Fibroblast of villous mesenchyme (primary cell): ENCODE measurements at regions not wholly inside any gene's neighbourhood (a gene's known extent, or its start where the extent isn't known, plus 50 kb on each side); places are given as distances from the start of the nearest gene placed in this dataset.

Experiments
- DNase-seq: peaks from one replicate; pipeline ENCODE4 v3.0.0-alpha.2; 2010; ENCODE audit warnings: low read depth
- H3K4me3 ChIP-seq: 2 replicates; pipeline ENCODE4 v1.5.1; 2011; ENCODE audit warnings: low read depth, mild to moderate bottlenecking, low read length
- TF ChIP-seq, protein P1 (sequence below): IDR thresholded peaks from 2 replicates; pipeline ENCODE4 v1.5.1; 2012; ENCODE audit warnings: low read depth, mild to moderate bottlenecking, low read length; ENCODE audit not compliant: insufficient read depth

DNA sequence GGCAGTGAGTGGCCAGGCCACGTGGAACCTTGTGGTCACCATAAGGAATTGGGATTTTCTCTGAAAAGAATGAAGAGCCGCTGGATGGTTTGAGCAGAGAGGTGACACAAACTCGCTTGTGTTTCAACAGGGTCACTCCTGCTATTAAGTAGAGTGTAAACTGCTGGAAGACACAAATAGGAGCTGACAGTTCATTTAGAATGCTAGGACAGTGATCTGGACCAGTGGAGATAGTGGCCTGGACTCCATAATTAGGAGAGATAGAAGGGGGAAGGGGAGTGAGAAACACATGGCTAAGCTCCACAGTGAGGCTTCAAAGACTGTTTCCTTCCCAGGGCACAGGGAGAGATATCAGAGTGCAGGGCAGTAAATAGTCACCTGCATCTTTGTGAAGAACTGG is 381.1 kb upstream of the ST6GAL2 start:
- TF ChIP-seq, protein P1, sequence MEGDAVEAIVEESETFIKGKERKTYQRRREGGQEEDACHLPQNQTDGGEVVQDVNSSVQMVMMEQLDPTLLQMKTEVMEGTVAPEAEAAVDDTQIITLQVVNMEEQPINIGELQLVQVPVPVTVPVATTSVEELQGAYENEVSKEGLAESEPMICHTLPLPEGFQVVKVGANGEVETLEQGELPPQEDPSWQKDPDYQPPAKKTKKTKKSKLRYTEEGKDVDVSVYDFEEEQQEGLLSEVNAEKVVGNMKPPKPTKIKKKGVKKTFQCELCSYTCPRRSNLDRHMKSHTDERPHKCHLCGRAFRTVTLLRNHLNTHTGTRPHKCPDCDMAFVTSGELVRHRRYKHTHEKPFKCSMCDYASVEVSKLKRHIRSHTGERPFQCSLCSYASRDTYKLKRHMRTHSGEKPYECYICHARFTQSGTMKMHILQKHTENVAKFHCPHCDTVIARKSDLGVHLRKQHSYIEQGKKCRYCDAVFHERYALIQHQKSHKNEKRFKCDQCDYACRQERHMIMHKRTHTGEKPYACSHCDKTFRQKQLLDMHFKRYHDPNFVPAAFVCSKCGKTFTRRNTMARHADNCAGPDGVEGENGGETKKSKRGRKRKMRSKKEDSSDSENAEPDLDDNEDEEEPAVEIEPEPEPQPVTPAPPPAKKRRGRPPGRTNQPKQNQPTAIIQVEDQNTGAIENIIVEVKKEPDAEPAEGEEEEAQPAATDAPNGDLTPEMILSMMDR = no peak
- H3K4me3 ChIP-seq = no peak overlapping the region
- no peak for DNase-seq

GRCh38 chr2:107276034-107276433 is 390.1 kb upstream of the ST6GAL2 start:
- DNase-seq = no peak
- TF ChIP-seq, protein P1 = no peak
- no peak overlapping the region for H3K4me3 ChIP-seq

- no peak overlapping the region for H3K4me3 ChIP-seq
- TF ChIP-seq, protein P1 = no peak
- no peak for DNase-seq
Measured at GRCh38 chr2:107278672-107279071, 392.7 kb upstream of the ST6GAL2 start.

GRCh38 chr2:107281637-107282036 is 395.7 kb upstream of the ST6GAL2 start:
- DNase-seq = no peak
- no peak overlapping the region for H3K4me3 ChIP-seq
- TF ChIP-seq, protein P1 = no peak

GRCh38 chr2:107282135-107282534 is 396.2 kb upstream of the ST6GAL2 start:
- no peak overlapping the region for H3K4me3 ChIP-seq
- TF ChIP-seq, protein P1 = no peak
- no peak for DNase-seq

- no peak for DNase-seq
- TF ChIP-seq, protein P1 = no peak
- no peak overlapping the region for H3K4me3 ChIP-seq
Measured at GRCh38 chr2:107285621-107286299, 399.8 kb upstream of the ST6GAL2 start.

DNA sequence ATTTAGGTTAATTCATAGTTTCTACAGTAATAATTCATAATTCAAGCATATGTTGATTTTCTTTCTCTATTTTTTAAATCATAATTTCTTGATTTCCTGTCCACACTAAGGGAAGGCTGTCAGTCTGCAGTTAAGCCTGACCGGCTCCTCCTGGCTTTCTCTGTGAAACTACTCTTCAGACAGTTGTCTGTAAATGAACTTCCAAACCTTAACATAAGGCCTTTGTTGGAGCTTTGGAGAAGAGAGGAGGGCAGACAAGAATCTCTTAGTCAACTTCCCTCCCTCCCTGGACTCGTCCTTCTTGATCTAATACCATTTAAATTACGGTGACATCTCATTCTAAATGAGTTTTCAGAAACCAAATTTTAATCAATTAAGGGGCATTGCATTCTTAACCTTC is 404.1 kb upstream of the ST6GAL2 start:
- TF ChIP-seq, protein P1 = no peak
- H3K4me3 ChIP-seq = no peak overlapping the region
- no peak for DNase-seq
